ENCODE measurements at regions not wholly inside any gene's neighbourhood (a gene's known extent, or its start where the extent isn't known, plus 50 kb on each side); places are given as distances from the start of the nearest gene placed in this dataset.
"Not testable (repeated sequence)": the region's sequence is repeated elsewhere in the genome, so short reads cannot be mapped to it uniquely, and the experiment has no call there.

- DNase-seq: no peak
Observed at GRCh38 chr2:188645986-188646385, 328.2 kb upstream of the COL3A1 start.

- DNase-seq: no peak
Observed at GRCh38 chr2:188647430-188648070, 326.6 kb upstream of the COL3A1 start.

GRCh38 chr2:188659656-188660406 is 314.3 kb upstream of the COL3A1 start:
- DNase-seq: no peak

- DNase-seq: no peak
Observed at GRCh38 chr2:188663301-188663700, 310.9 kb upstream of the COL3A1 start.

- no peak for DNase-seq
Observed at GRCh38 chr2:188664416-188664815, 309.8 kb upstream of the COL3A1 start.

- no peak for DNase-seq
Observed at GRCh38 chr2:188664951-188665595, 309.1 kb upstream of the COL3A1 start.

GRCh38 chr2:188665727-188666304 is 308.4 kb upstream of the COL3A1 start:
- no peak for DNase-seq

- DNase-seq: no peak
Observed at GRCh38 chr2:188666503-188666902, 307.7 kb upstream of the COL3A1 start.

GRCh38 chr2:188668017-188668680 is 306.0 kb upstream of the COL3A1 start:
- no peak for DNase-seq

- no peak for DNase-seq
Observed at GRCh38 chr2:188675391-188676009, 298.7 kb upstream of the COL3A1 start.

- DNase-seq: no peak
Observed at GRCh38 chr2:188676010-188676400, 298.2 kb upstream of the COL3A1 start.

GRCh38 chr2:188677142-188677541 is 297.0 kb upstream of the COL3A1 start:
- DNase-seq: no peak

GRCh38 chr2:188678882-188679281 is 295.3 kb upstream of the COL3A1 start:
- no peak for DNase-seq

GRCh38 chr2:188682838-188683237 is 291.3 kb upstream of the COL3A1 start:
- no peak for DNase-seq

- no peak for DNase-seq
Observed at GRCh38 chr2:188684795-188685194, 289.4 kb upstream of the COL3A1 start.

GRCh38 chr2:188693111-188693510 is 281.1 kb upstream of the COL3A1 start:
- DNase-seq: no peak

GRCh38 chr2:188693771-188694170 is 280.4 kb upstream of the COL3A1 start:
- DNase-seq: no peak

GRCh38 chr2:188695953-188696352 is 278.2 kb upstream of the COL3A1 start:
- DNase-seq: no peak

- not testable (repeated sequence) for DNase-seq
Observed at GRCh38 chr2:188698151-188698550, 276.0 kb upstream of the COL3A1 start.

GRCh38 chr2:188701836-188702235 is 272.3 kb upstream of the COL3A1 start:
- no peak for DNase-seq

- DNase-seq: no peak
Observed at GRCh38 chr2:188705191-188705590, 269.0 kb upstream of the COL3A1 start.

- DNase-seq: no peak
Observed at GRCh38 chr2:188713961-188714360, 260.2 kb upstream of the COL3A1 start.

Measured in activated CD4-positive, alpha-beta T cell treated with anti-CD3 and anti-CD28 coated beads, Interleukin-10, Interleukin-2, amounts not matched to agents 100 ng/mL and 50 ng/mL, durations not matched to agents 16 hours and 8 hours (primary cell).